Hematopoietic multipotent progenitor cell (in vitro differentiated cells): ENCODE measurements at regions not wholly inside any gene's neighbourhood (a gene's known extent, or its start where the extent isn't known, plus 50 kb on each side); places are given as distances from the start of the nearest gene placed in this dataset.

Experiments used
- DNase-seq, 3 donors: peaks; one replicate each; pipeline ENCODE4 v3.0.0-alpha.2; 2011 to 2015; ENCODE audit warnings: low read depth in 2 of 3, low spot score in 2 of 3

GRCh38 chr21:14871861-14872260 is 192.9 kb downstream of the NRIP1 start:
- DNase-seq: no peak

GRCh38 chr21:14870853-14871149 is 194.0 kb downstream of the NRIP1 start:
- DNase-seq: no peak

GRCh38 chr21:14869984-14870852 is 194.6 kb downstream of the NRIP1 start:
- no peak for DNase-seq

GRCh38 chr21:14866859-14867765 is 197.7 kb downstream of the NRIP1 start:
- DNase-seq: no peak

GRCh38 chr21:14864211-14865021 is 200.4 kb downstream of the NRIP1 start:
- peak in 2 of 3 donors; percentile 59 to 71 for DNase-seq

- DNase-seq: no peak
Observed at GRCh38 chr21:14863745-14864210, 201.0 kb downstream of the NRIP1 start.

GRCh38 chr21:14862794-14863720 is 201.7 kb downstream of the NRIP1 start:
- DNase-seq: peak in 1 of 3 donors; percentile 38

- no peak for DNase-seq
Observed at GRCh38 chr21:14858311-14858710, 206.5 kb downstream of the NRIP1 start.

- no peak for DNase-seq
Observed at GRCh38 chr21:14857529-14857928, 207.3 kb downstream of the NRIP1 start.

- DNase-seq: no peak
Observed at GRCh38 chr21:14850394-14850793, 214.4 kb downstream of the NRIP1 start.

GRCh38 chr21:14846621-14847020 is 218.2 kb downstream of the NRIP1 start:
- DNase-seq: no peak

- DNase-seq: no peak
Observed at GRCh38 chr21:14844001-14844400, 220.8 kb downstream of the NRIP1 start.

GRCh38 chr21:14842601-14843000 is 222.2 kb downstream of the NRIP1 start:
- DNase-seq: no peak

- no peak for DNase-seq
Observed at GRCh38 chr21:14841511-14842472, 223.0 kb downstream of the NRIP1 start.

GRCh38 chr21:14838400-14838799 is 226.4 kb downstream of the NRIP1 start:
- no peak for DNase-seq

- no peak for DNase-seq
Observed at GRCh38 chr21:14836950-14837349, 227.8 kb downstream of the NRIP1 start.

- DNase-seq: no peak
Observed at GRCh38 chr21:14833666-14834351, 231.0 kb downstream of the NRIP1 start.

GRCh38 chr21:14833241-14833640 is 231.6 kb downstream of the NRIP1 start:
- no peak for DNase-seq
